Ovary (tissue), 3 donors: ENCODE measurements at regions not wholly inside any gene's neighbourhood (a gene's known extent, or its start where the extent isn't known, plus 50 kb on each side); places are given as distances from the start of the nearest gene placed in this dataset.

ENCODE experiments used
- POLR2A ChIP-seq: fragments of 450-650 bp; IDR thresholded peaks from one replicate; pipeline ENCODE4 v1.6.1; 2017; ENCODE audit warnings: antibody characterized with exemption, mild to moderate bottlenecking, moderate library complexity
- TF ChIP-seq, protein P1 (sequence below), 3 donors: fragments of 450-650 bp in 2 of 3; fragments of 200-600 bp in 1 of 3; IDR thresholded peaks; one replicate each; pipeline versions ENCODE4 v1.5.1 to v1.8.0; 2016 to 2022; ENCODE audit warnings: antibody characterized with exemption in 3 of 3, mild to moderate bottlenecking in 1 of 3
- donor health status: DM: no; HTN: no; CAD: no.

DNA sequence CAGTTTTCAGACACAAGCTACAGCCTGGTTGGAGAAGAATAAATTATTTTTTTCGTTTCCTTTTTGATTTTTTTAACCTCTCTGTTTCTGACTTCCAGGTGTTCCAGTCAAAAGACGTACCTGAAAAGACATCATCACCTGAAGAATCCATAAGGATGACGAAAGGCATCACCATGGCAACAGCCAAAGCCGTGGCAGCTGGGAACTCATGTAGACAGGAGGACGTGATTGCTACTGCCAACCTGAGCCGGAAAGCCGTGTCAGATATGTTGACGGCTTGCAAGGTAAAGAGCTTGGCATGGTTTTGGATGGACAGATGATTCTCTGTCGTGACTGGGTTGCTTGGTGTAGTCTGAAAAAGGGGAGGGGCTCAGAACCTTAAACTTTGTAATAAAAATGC is 237.0 kb upstream of the TPM1 start:
- TF ChIP-seq, protein P1, sequence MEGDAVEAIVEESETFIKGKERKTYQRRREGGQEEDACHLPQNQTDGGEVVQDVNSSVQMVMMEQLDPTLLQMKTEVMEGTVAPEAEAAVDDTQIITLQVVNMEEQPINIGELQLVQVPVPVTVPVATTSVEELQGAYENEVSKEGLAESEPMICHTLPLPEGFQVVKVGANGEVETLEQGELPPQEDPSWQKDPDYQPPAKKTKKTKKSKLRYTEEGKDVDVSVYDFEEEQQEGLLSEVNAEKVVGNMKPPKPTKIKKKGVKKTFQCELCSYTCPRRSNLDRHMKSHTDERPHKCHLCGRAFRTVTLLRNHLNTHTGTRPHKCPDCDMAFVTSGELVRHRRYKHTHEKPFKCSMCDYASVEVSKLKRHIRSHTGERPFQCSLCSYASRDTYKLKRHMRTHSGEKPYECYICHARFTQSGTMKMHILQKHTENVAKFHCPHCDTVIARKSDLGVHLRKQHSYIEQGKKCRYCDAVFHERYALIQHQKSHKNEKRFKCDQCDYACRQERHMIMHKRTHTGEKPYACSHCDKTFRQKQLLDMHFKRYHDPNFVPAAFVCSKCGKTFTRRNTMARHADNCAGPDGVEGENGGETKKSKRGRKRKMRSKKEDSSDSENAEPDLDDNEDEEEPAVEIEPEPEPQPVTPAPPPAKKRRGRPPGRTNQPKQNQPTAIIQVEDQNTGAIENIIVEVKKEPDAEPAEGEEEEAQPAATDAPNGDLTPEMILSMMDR (IDR thresholded peaks at IDR 0.05): no peak
- no peak for TF ChIP-seq POLR2A
